Esophagus squamous epithelium (tissue), 5 donors: ENCODE measurements at regions not wholly inside any gene's neighbourhood (a gene's known extent, or its start where the extent isn't known, plus 50 kb on each side); places are given as distances from the start of the nearest gene placed in this dataset.

ENCODE experiments used
- DNase-seq: peaks from one replicate; lab custom pipeline; 2025; lab: John Stamatoyannopoulos, UW
- H3K27ac ChIP-seq, 4 donors: fragments of 200-600 bp; sonication (generic); one replicate each; pipeline ENCODE4 v1.5.1; 2016 to 2019; ENCODE audit warnings: mild to moderate bottlenecking in 1 of 4
- H3K27me3 ChIP-seq, 4 donors: fragments of 200-600 bp; sonication (generic); 1 replicate in 3 of 4; 2 replicates in 1 of 4; pipeline versions ENCODE4 v1.5.1 to v1.6.0; 2017 to 2021; ENCODE audit warnings: antibody characterized with exemption in 1 of 4
- H3K36me3 ChIP-seq, 3 donors: fragments of 200-600 bp; sonication (generic); one replicate each; pipeline ENCODE4 v1.5.1; 2016 to 2019
- H3K4me1 ChIP-seq, 3 donors: fragments of 200-600 bp; sonication (generic); one replicate each; pipeline ENCODE4 v1.5.1; 2017 to 2019
- H3K4me3 ChIP-seq, 4 donors: fragments of 200-600 bp; sonication (generic); 1 replicate in 3 of 4; 2 replicates in 1 of 4; pipeline ENCODE4 v1.5.1; 2016 to 2019; ENCODE audit warnings: mild to moderate bottlenecking in 2 of 4, moderate library complexity in 1 of 4
- H3K9me3 ChIP-seq, 3 donors: fragments of 200-600 bp; sonication (generic); one replicate each; pipeline ENCODE4 v1.5.1; 2016 to 2019
- POLR2A ChIP-seq, 4 donors: fragments of 450-650 bp; IDR thresholded peaks; one replicate each; pipeline ENCODE4 v1.6.1; 2017; ENCODE audit warnings: antibody characterized with exemption in 4 of 4, mild to moderate bottlenecking in 4 of 4, moderate library complexity in 3 of 4
- WGBS, 2 donors: methylation state at CpG; one replicate each; pipeline ENCODE4 v1.1.5; 2018; 5-methylcytosine and 5-hydroxymethylcytosine counted together
- intact Hi-C: fragments of 100-400 bp; cut with DNase I; formaldehyde crosslinking; loops from one replicate; pipeline ENCODE4 v1.15.0; 2022
- TF ChIP-seq, protein P1 (sequence below), 6 experiments: fragments of 450-650 bp in 4 of 6; fragments of 200-600 bp in 2 of 6; sonication (generic) in 2 of 6; IDR thresholded peaks; one replicate each; pipeline ENCODE4 v1.5.1; 2016 to 2019; ENCODE audit warnings: antibody characterized with exemption in 6 of 6, mild to moderate bottlenecking in 4 of 6, moderate library complexity in 4 of 6
- donor health status: DM: yes; HTN: yes; CAD: no.

DNA sequence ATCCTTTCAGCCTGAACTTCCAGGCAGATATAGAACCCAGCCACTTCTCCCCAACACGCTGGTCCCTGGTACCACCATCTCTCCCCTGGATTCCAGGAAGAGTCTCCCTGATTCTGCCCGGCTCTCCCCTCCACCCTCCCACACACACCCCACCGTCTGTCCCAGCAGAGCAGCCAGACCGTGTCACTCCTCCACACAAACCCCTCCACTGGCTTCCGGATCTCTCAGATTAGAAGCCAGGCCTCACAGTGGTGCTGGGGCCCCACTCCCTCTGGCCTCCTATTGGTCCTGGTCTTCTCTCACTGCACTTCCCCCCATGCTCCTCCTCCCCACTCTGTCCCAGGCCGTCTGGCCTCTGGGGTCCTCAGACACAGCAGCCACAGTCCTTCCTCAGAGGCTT lies 52.4 kb upstream of the CDKN3 start:
- TF ChIP-seq POLR2A (IDR thresholded peaks at IDR 0.05) = no peak
- TF ChIP-seq, protein P1, sequence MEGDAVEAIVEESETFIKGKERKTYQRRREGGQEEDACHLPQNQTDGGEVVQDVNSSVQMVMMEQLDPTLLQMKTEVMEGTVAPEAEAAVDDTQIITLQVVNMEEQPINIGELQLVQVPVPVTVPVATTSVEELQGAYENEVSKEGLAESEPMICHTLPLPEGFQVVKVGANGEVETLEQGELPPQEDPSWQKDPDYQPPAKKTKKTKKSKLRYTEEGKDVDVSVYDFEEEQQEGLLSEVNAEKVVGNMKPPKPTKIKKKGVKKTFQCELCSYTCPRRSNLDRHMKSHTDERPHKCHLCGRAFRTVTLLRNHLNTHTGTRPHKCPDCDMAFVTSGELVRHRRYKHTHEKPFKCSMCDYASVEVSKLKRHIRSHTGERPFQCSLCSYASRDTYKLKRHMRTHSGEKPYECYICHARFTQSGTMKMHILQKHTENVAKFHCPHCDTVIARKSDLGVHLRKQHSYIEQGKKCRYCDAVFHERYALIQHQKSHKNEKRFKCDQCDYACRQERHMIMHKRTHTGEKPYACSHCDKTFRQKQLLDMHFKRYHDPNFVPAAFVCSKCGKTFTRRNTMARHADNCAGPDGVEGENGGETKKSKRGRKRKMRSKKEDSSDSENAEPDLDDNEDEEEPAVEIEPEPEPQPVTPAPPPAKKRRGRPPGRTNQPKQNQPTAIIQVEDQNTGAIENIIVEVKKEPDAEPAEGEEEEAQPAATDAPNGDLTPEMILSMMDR (IDR thresholded peaks at IDR 0.05) = no peak
- Histone ChIP-seq H3K4me3 (no peak overlapping the region), H3K27me3 (peaks cover 0 to 10% (median 0%) of the 10 kb centered on the region in 4 donors), H3K4me1 (peaks cover 0 to 3% (median 1%) of the 10 kb centered on the region in 3 donors), H3K27ac (no peak overlapping the region), H3K36me3 (no peaks in the 10 kb centered on the region), H3K9me3 (no peaks in the 10 kb centered on the region)
- no peak for DNase-seq
- intact Hi-C loops = no loop called here
- 68 to 78% methylated on average over 6 of the region's 6 CpGs for WGBS, 2 donors

DNA sequence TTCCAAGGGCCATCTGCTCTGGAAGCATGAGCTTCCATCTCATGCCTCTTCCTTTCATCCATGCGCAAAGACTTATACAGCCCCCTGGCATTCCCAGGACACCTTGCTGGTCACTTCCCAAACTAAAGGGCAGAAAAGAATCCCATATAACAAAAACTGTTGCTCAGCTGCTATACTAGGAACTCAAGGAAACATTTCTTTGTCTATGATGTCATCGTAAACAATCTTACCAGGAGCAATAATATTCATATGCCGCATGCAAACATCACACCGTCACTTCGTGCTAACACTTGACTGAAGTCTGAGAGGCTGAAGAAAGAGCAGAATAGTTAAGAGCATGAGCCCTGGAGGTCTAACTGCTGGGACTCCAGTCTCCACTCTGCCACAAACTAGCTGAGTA lies 50.5 kb upstream of the CDKN3 start:
- Histone ChIP-seq H3K4me3 (no peak overlapping the region), H3K9me3 (no peaks in the 10 kb centered on the region), H3K27me3 (peaks cover 0 to 10% (median 0%) of the 10 kb centered on the region in 4 donors), H3K27ac (no peak overlapping the region), H3K36me3 (no peaks in the 10 kb centered on the region), H3K4me1 (peaks cover 0 to 12% (median 11%) of the 10 kb centered on the region in 3 donors)
- no peak for TF ChIP-seq POLR2A (IDR thresholded peaks at IDR 0.05)
- TF ChIP-seq, protein P1 (IDR thresholded peaks at IDR 0.05) = no peak
- 87 to 91% methylated on average over 5 of the region's 5 CpGs for WGBS, 2 donors
- intact Hi-C loops = no loop called here
- DNase-seq = no peak
